Suprapubic skin (tissue), 2 donors: ENCODE measurements at regions not wholly inside any gene's neighbourhood (a gene's known extent, or its start where the extent isn't known, plus 50 kb on each side); places are given as distances from the start of the nearest gene placed in this dataset.

Source experiments
- EP300 ChIP-seq: sonication (generic); formaldehyde crosslinking; IDR thresholded peaks from one replicate; pipeline ENCODE4 v1.6.1; 2017; ENCODE audit warnings: antibody characterized with exemption
- POLR2A ChIP-seq, 2 donors: fragments of 450-650 bp; IDR thresholded peaks; one replicate each; pipeline ENCODE4 v1.6.1; 2017; ENCODE audit warnings: antibody characterized with exemption in 2 of 2, mild to moderate bottlenecking in 2 of 2, moderate library complexity in 2 of 2

GRCh38 chr15:29424118-29424517 lies 154.5 kb upstream of the NSMCE3 start:
- TF ChIP-seq EP300 (no peak), POLR2A (IDR thresholded peaks at IDR 0.05) (no peak)
